ENCODE measurements at regions not wholly inside any gene's neighbourhood (a gene's known extent, or its start where the extent isn't known, plus 50 kb on each side); places are given as distances from the start of the nearest gene placed in this dataset.

DNA sequence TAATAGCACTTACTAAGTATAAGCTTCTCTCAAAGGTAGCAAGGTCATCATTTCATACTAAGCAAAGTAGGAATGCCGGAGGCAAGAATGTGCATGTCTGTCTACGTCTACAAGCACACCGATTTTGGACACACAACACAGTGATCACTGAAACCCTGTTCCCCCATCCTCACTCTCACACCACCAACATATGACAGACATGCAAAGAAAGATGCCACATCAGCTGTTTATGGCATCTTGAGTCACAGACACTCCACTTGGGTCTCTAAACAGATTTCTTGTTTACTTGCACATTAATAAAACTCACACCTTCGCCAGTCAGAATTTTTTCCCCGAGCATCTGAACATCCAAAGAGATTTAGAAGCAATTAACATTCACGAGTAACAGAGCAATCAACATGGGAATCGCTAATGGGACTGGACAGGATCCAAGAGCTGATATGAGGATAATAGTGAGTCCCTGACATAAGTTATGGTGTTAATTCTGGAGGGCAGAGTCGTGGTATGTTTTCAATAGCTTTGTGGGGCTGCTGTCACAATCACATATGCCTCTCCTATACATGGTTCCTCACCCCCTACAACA is 324.1 kb downstream of the DHX15 start:
- Mint-ChIP-seq H3K27me3 (ENCODE audit: low read depth) (peaks cover 13% of the 10 kb centered on the region), H3K9me3 (no peaks in the 10 kb centered on the region), H3K36me3 (ENCODE audit: low read depth) (no peaks in the 10 kb centered on the region), H3K4me3 (no peak overlapping the region), H3K4me1 (peaks cover 4% of the 10 kb centered on the region), H3K27ac (no peak overlapping the region)
- TF ChIP-seq, protein P1, sequence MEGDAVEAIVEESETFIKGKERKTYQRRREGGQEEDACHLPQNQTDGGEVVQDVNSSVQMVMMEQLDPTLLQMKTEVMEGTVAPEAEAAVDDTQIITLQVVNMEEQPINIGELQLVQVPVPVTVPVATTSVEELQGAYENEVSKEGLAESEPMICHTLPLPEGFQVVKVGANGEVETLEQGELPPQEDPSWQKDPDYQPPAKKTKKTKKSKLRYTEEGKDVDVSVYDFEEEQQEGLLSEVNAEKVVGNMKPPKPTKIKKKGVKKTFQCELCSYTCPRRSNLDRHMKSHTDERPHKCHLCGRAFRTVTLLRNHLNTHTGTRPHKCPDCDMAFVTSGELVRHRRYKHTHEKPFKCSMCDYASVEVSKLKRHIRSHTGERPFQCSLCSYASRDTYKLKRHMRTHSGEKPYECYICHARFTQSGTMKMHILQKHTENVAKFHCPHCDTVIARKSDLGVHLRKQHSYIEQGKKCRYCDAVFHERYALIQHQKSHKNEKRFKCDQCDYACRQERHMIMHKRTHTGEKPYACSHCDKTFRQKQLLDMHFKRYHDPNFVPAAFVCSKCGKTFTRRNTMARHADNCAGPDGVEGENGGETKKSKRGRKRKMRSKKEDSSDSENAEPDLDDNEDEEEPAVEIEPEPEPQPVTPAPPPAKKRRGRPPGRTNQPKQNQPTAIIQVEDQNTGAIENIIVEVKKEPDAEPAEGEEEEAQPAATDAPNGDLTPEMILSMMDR (IDR thresholded peaks at IDR 0.05; ENCODE audit: unreplicated experiment in 3 of 3), result no peak

DNA sequence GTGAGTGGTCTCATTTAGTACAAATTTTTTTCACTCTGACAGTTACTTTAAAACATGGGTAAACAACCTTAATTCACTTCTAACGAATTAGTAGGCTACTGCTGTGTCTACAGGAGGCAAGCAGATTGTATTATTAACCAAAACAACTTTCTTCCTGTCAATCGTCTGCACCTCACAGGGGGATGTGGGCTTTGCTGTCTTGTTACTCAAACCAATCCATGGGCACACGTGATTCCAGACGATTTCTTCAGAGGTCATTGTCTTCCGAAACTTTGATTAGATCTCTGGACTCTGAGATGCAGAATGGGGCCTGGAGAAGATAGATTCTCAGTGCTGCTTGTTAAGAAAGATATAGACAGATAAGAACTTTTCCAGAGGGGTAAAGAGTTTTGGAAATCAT is 327.8 kb downstream of the DHX15 start:
- Mint-ChIP-seq H3K27ac (no peak overlapping the region), H3K9me3 (no peaks in the 10 kb centered on the region), H3K4me3 (no peak overlapping the region), H3K4me1 (peaks cover 6% of the 10 kb centered on the region), H3K27me3 (ENCODE audit: low read depth) (peaks cover 4% of the 10 kb centered on the region), H3K36me3 (ENCODE audit: low read depth) (no peaks in the 10 kb centered on the region)
- TF ChIP-seq, protein P1 (IDR thresholded peaks at IDR 0.05; ENCODE audit: unreplicated experiment in 3 of 3), result no peak

GRCh38 chr4:24256066-24256465 is 328.3 kb downstream of the DHX15 start:
- H3K36me3 Mint-ChIP-seq (ENCODE audit: low read depth), result no peaks in the 10 kb centered on the region
- H3K27ac Mint-ChIP-seq, result no peak overlapping the region
- TF ChIP-seq, protein P1 (IDR thresholded peaks at IDR 0.05; ENCODE audit: unreplicated experiment in 3 of 3), result no peak

DNA sequence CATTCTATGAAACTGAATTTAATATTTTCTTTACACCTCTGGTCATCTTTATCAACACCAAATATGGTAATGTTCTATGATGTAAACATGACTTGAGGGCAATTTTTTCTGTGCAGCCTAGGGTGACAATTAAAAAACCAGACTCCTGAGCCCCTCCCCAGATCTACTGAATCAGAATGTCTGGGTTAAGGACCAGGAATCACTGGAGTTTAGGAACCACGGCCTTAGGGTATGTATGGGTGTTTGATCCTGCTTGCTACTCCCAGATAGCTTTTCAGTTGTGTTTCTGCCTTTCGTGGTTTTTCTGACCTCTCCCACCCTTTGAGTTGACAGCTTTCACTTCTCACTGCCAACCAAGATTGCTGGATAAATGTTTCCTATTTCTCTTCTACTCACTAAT is 332.2 kb downstream of the DHX15 start:
- Mint-ChIP-seq H3K4me3 (no peak overlapping the region), H3K9me3 (no peaks in the 10 kb centered on the region), H3K27ac (no peak overlapping the region), H3K4me1 (peaks cover 21% of the 10 kb centered on the region), H3K27me3 (ENCODE audit: low read depth) (peaks cover 7% of the 10 kb centered on the region), H3K36me3 (ENCODE audit: low read depth) (no peaks in the 10 kb centered on the region)
- TF ChIP-seq, protein P1 (IDR thresholded peaks at IDR 0.05; ENCODE audit: unreplicated experiment in 3 of 3), result no peak

More at GRCh38 chr4:24256066-24256465, 328.3 kb downstream of the DHX15 start:
- Mint-ChIP-seq H3K9me3 (no peaks in the 10 kb centered on the region), H3K4me3 (no peak overlapping the region), H3K27me3 (ENCODE audit: low read depth) (peaks cover 4% of the 10 kb centered on the region), H3K4me1 (peaks cover 6% of the 10 kb centered on the region)

DNA sequence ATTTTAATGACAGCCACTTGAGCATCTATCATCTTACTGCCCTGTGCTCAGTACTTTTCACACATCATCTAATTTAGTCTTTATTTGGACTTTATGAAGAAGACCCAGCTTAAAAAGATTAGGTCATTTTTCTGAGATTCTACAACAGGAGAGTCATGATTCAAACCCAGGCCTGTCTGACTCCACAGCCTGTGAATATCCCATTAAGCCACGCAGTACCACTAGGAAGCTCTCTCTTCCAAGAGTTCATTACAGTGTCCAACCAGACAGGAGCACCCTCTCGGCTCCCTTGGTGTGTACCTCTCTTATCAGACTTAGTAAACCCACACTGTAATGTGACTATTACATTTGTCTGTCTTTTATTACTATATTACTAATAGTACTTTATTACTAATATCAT is 332.8 kb downstream of the DHX15 start:
- TF ChIP-seq, protein P1 (IDR thresholded peaks at IDR 0.05; ENCODE audit: unreplicated experiment in 3 of 3), result no peak
- Mint-ChIP-seq H3K27ac (no peak overlapping the region), H3K36me3 (ENCODE audit: low read depth) (no peaks in the 10 kb centered on the region), H3K9me3 (no peaks in the 10 kb centered on the region), H3K4me1 (peaks cover 25% of the 10 kb centered on the region), H3K4me3 (no peak overlapping the region), H3K27me3 (ENCODE audit: low read depth) (peaks cover 7% of the 10 kb centered on the region)

- no peaks in the 10 kb centered on the region for H3K9me3 Mint-ChIP-seq
- no peaks in the 10 kb centered on the region for H3K36me3 Mint-ChIP-seq (ENCODE audit: low read depth)
- H3K27ac Mint-ChIP-seq, result peak overlapping the region in 1 of 3 experiments; percentile 4
- H3K27me3 Mint-ChIP-seq (ENCODE audit: low read depth), result peaks cover 7% of the 10 kb centered on the region
- H3K4me3 Mint-ChIP-seq, result no peak overlapping the region
- TF ChIP-seq, protein P1 (IDR thresholded peaks at IDR 0.05; ENCODE audit: unreplicated experiment in 3 of 3), result no peak
- H3K4me1 Mint-ChIP-seq, result peaks cover 31% of the 10 kb centered on the region
Measured at GRCh38 chr4:24249972-24250371, 334.4 kb downstream of the DHX15 start.
